T-helper 2 cell (primary cell): ENCODE measurements at regions not wholly inside any gene's neighbourhood (a gene's known extent, or its start where the extent isn't known, plus 50 kb on each side); places are given as distances from the start of the nearest gene placed in this dataset.
"Not testable (repeated sequence)": the region's sequence is repeated elsewhere in the genome, so short reads cannot be mapped to it uniquely, and the experiment has no call there.

ENCODE experiments used
- DNase-seq, 5 experiments: peaks; one replicate each; pipeline versions ENCODE4 v3.0.0 to v3.0.0-alpha.2; 2012 to 2022

- DNase-seq = no peak
Measured at GRCh38 chr5:16291894-16292293, 112.3 kb upstream of the MARCHF11 start.

DNA sequence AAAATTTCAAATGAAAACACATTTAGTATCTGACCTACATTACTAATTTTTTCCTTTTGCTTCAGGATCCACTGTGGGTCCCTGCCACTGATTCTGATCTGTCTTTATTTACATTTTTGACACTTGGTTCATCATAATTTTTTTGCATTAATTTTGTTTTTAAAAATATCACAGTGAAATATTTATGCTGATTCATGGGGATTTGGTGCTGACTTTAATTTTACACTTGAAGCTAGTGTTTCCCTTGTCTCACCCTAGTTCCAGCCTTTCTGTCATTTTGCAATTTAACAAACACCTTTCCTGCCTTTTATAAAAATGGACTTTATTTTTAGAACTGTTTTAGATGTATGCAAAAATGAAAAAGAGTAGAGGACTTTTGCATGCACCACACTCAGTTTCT is 111.9 kb upstream of the MARCHF11 start:
- no peak for DNase-seq

GRCh38 chr5:16283791-16284190 is 104.2 kb upstream of the MARCHF11 start:
- no peak for DNase-seq

DNA sequence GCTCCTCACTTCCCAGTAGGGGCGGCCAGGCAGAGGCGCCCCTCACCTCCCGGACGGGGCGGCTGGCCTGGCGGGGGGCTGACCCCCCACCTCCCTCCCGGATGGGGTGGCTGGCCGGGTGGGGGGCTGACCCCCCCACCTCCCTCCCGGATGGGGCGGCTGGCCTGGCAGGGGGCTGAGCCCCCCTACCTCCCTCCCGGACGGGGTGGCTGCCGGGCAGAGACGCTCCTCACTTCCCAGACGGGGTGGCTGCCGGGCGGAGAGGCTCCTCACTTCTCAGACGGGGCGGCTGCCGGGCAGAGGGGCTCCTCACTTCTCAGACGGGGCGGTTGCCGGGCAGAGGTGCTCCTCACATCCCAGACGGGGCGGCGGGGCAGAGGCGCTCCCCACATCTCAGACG is 97.3 kb upstream of the MARCHF11 start:
- DNase-seq = not testable (repeated sequence)

DNA sequence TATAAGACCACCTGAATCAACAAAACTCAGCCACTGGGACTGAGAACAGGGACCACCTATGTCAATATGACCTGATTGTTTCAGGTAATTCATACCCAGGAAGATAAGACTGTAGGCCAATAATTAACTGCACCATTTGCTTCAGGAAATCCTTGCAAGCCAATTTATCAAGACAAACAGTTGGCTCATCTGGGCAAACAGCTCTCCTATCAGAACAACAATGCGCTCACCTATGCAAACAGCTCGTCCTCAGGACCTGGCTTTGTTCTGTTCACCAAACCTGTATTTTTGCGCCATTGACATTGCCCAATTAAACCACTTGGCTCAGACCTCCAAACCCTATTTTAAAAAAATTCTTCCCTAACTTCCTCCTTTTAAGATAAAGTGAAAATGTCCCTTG is 92.3 kb upstream of the MARCHF11 start:
- DNase-seq = no peak

GRCh38 chr5:16265141-16265540 is 85.5 kb upstream of the MARCHF11 start:
- DNase-seq = no peak

DNA sequence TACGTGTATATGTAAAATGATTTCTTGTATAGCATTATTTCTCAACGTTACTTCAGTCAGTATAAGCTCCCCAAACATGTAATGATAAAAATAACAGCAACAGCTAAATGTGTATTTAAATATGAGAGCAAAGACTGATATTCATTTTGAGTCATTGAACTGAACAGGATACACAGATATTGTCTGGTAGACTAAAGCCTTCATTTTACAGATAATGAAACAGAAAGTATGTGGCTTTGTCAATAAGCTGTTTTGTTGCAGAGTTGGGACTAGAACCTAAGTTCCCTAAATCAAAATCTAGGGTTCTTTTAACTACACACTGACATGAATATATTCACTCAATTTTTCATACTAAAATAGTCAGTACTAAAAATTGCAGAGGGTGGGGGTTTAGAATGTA is 80.4 kb upstream of the MARCHF11 start:
- peak in 1 of 5 experiments; percentile 15 for DNase-seq

GRCh38 chr5:16253856-16254255 is 74.3 kb upstream of the MARCHF11 start:
- no peak for DNase-seq

- DNase-seq = no peak
Measured at GRCh38 chr5:16245956-16246355, 66.4 kb upstream of the MARCHF11 start.

GRCh38 chr5:16245249-16245648 is 65.7 kb upstream of the MARCHF11 start:
- DNase-seq = peak in 1 of 5 experiments; percentile 33

- no peak for DNase-seq
Measured at GRCh38 chr5:16238018-16238417, 58.4 kb upstream of the MARCHF11 start.

DNA sequence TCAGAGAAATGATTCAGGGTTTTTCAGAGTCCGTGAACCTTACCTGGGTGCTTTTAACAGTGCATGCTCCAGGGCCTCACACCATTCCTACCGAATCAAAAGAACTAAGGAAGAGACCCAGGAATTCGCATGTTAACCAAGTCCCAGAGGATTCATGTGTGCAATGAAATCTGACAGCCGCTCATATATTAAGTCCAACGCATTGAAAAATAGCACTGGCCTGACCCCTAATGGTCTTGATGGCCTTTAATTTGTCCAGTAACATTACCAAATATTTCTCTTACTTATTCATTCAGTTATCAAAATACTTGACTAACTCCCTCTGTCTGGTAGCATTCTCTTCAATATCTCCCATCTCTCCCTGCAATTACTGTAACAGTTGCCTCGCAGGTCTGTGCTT is 55.0 kb upstream of the MARCHF11 start:
- DNase-seq = no peak

DNA sequence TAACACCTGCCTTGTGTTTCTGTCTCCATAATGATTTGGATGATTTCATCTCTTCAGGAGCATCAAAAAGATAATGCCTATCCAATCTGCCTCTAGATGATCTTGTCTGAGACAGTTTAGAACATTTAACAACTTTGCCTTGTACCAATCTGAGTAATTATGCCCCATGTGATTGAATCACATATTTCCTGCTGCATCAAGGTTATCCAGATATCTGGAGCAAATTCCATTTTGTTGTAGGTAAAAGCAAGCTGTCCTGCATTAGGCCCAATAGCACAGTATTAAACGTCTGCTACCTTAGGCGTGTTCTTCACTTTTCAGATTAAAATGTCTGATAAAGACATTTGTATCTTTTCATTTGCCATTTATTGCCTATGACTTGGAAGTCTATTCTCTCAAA is 54.1 kb upstream of the MARCHF11 start:
- DNase-seq = no peak

GRCh38 chr5:16229357-16229940 is 49.9 kb upstream of the MARCHF11 start:
- no peak for DNase-seq
